ENCODE measurements at regions not wholly inside any gene's neighbourhood (a gene's known extent, or its start where the extent isn't known, plus 50 kb on each side); places are given as distances from the start of the nearest gene placed in this dataset.

- H3K9me3 ChIP-seq (ENCODE audit: insufficient read depth, low read length) = no peaks in the 10 kb centered on the region
- H3K4me3 ChIP-seq (ENCODE audit: low read length) = no peak overlapping the region
- no peaks in the 10 kb centered on the region for H4K20me1 ChIP-seq (ENCODE audit: insufficient read depth, low read length)
- H3K27ac ChIP-seq (ENCODE audit: low read length) = no peak overlapping the region
- TF ChIP-seq EZH2phosphoT487 (IDR thresholded peaks at IDR 0.05; ENCODE audit: low read depth) (no peak), CTCF (IDR thresholded peaks at IDR 0.05; ENCODE audit: low read depth, low read length) (no peak)
- no peak overlapping the region for H3K4me2 ChIP-seq (ENCODE audit: low read length)
- no peaks in the 10 kb centered on the region for H3K79me2 ChIP-seq (ENCODE audit: low read length)
- no peaks in the 10 kb centered on the region for H3K27me3 ChIP-seq (ENCODE audit: low read depth, low read length)
- H3K36me3 ChIP-seq (replicated peaks; ENCODE audit: low read depth, low read length) = no peaks in the 10 kb centered on the region
- no peak overlapping the region for H2AFZ ChIP-seq (ENCODE audit: low read depth, low read length)
- H3K4me1 ChIP-seq (ENCODE audit: low read length) = no peaks in the 10 kb centered on the region
- no peak overlapping the region for H3K9ac ChIP-seq (ENCODE audit: low read length)
Observed at GRCh38 chr14:29205658-29206057, 439.1 kb downstream of the FOXG1 start.

- no peaks in the 10 kb centered on the region for H3K9me3 ChIP-seq (ENCODE audit: insufficient read depth, low read length)
- no peak overlapping the region for H3K4me3 ChIP-seq (ENCODE audit: low read length)
- no peaks in the 10 kb centered on the region for H3K36me3 ChIP-seq (replicated peaks; ENCODE audit: low read depth, low read length)
- H4K20me1 ChIP-seq (ENCODE audit: insufficient read depth, low read length) = no peaks in the 10 kb centered on the region
- H3K79me2 ChIP-seq (ENCODE audit: low read length) = no peaks in the 10 kb centered on the region
- H2AFZ ChIP-seq (ENCODE audit: low read depth, low read length) = no peak overlapping the region
- H3K9ac ChIP-seq (ENCODE audit: low read length) = no peak overlapping the region
- no peak overlapping the region for H3K27ac ChIP-seq (ENCODE audit: low read length)
- H3K4me2 ChIP-seq (ENCODE audit: low read length) = no peak overlapping the region
- TF ChIP-seq EZH2phosphoT487 (IDR thresholded peaks at IDR 0.05; ENCODE audit: low read depth) (no peak), CTCF (IDR thresholded peaks at IDR 0.05; ENCODE audit: low read depth, low read length) (no peak)
- H3K4me1 ChIP-seq (ENCODE audit: low read length) = peaks cover 18% of the 10 kb centered on the region
- H3K27me3 ChIP-seq (ENCODE audit: low read depth, low read length) = peaks cover 45% of the 10 kb centered on the region
Observed at GRCh38 chr14:29215853-29216252, 449.3 kb downstream of the FOXG1 start.

- Histone ChIP-seq H3K4me3 (ENCODE audit: low read length) (peak overlapping the region; percentile 34; the same call in 1 of the 2 replicates), H3K79me2 (ENCODE audit: low read length) (no peaks in the 10 kb centered on the region), H3K9me3 (ENCODE audit: insufficient read depth, low read length) (no peaks in the 10 kb centered on the region), H3K4me1 (ENCODE audit: low read length) (peaks cover 18% of the 10 kb centered on the region), H3K36me3 (replicated peaks; ENCODE audit: low read depth, low read length) (no peaks in the 10 kb centered on the region), H4K20me1 (ENCODE audit: insufficient read depth, low read length) (no peaks in the 10 kb centered on the region), H2AFZ (ENCODE audit: low read depth, low read length) (no peak overlapping the region), H3K27me3 (ENCODE audit: low read depth, low read length) (peaks cover 49% of the 10 kb centered on the region), H3K4me2 (ENCODE audit: low read length) (peak overlapping the region; percentile 68), H3K9ac (ENCODE audit: low read length) (no peak overlapping the region), H3K27ac (ENCODE audit: low read length) (no peak overlapping the region)
- no peak for TF ChIP-seq EZH2phosphoT487 (IDR thresholded peaks at IDR 0.05; ENCODE audit: low read depth)
- TF ChIP-seq CTCF (IDR thresholded peaks at IDR 0.05; ENCODE audit: low read depth, low read length) = no peak
Observed at GRCh38 chr14:29216268-29217232, 450.0 kb downstream of the FOXG1 start.

GRCh38 chr14:29217813-29218450, 451.3 kb downstream of the FOXG1 start:
- Histone ChIP-seq H3K9me3 (ENCODE audit: insufficient read depth, low read length) (no peaks in the 10 kb centered on the region), H3K36me3 (replicated peaks; ENCODE audit: low read depth, low read length) (no peaks in the 10 kb centered on the region), H3K79me2 (ENCODE audit: low read length) (no peaks in the 10 kb centered on the region), H3K27me3 (ENCODE audit: low read depth, low read length) (peaks cover 53% of the 10 kb centered on the region), H3K4me3 (ENCODE audit: low read length) (no peak overlapping the region), H3K4me2 (ENCODE audit: low read length) (no peak overlapping the region), H2AFZ (ENCODE audit: low read depth, low read length) (no peak overlapping the region), H3K4me1 (ENCODE audit: low read length) (peaks cover 18% of the 10 kb centered on the region), H3K27ac (ENCODE audit: low read length) (no peak overlapping the region), H4K20me1 (ENCODE audit: insufficient read depth, low read length) (no peaks in the 10 kb centered on the region), H3K9ac (ENCODE audit: low read length) (no peak overlapping the region)
- no peak for TF ChIP-seq CTCF (IDR thresholded peaks at IDR 0.05; ENCODE audit: low read depth, low read length)
- TF ChIP-seq EZH2phosphoT487 (IDR thresholded peaks at IDR 0.05; ENCODE audit: low read depth) = no peak

All from OCI-LY3 (cell line).